ENCODE measurements at regions not wholly inside any gene's neighbourhood (a gene's known extent, or its start where the extent isn't known, plus 50 kb on each side); places are given as distances from the start of the nearest gene placed in this dataset.

DNA sequence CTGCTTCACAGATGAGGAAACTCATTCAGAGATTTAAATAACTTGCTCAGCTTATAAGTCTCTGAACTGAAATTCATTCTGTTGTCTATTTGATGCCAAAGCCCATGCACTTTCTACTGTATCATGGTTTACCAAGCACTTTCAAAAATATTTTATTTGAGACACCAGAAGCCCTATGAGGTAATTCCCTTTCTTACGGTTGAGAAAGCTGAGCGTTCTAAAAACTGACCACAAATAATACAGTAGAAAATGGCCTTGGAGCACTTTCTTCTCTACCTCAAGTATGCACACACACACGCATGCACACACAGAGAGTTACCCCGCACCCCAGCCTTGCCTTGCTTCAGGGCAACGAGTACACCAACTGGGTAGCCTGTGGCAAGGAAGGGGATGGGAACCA, 228.5 kb downstream of the RFC3 start:
- DNase-seq: no peak

DNA sequence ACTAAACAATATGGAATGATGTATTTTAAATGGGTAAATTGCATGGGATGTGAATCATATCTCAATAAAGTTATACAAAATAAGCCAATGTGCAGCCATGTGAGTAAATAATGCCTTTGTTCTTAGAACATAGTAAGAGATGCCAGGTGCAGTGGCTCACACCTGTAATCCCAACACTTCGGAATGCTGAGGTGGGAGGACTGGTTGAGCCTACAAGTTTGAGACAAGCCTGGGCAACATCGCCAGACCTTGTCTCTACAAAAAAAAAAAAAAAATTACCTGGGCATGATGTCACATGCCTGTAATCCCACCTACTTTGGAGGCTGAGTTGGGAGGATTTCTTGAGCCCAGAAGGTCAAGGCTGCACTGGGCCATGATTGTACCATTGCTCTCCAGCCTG, 230.7 kb downstream of the RFC3 start:
- DNase-seq: no peak

DNA sequence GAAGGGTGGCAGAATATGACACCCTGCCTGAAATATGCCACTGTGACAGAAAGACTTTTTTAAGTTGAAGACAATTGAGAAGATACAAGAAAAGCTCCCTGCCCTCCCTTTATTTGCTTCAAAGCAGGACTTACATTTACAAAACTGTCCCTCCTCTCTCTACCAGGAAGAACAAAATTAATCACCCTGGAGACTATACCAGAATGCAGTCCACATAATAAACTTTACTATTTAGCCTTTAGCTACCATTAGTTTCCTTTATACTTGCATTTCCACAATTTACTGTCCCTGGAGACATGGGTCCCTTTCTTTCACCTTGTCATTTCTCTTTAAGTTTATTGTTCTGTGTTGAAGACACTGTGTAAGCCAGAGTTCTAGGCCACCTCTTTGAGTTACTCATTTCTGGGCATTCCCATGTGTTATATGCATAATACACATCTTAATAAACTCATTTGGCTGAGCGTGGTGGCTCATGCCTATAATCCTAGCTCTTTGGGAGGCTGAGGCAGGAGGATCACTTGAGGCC, 238.8 kb downstream of the RFC3 start:
- DNase-seq: no peak

DNA sequence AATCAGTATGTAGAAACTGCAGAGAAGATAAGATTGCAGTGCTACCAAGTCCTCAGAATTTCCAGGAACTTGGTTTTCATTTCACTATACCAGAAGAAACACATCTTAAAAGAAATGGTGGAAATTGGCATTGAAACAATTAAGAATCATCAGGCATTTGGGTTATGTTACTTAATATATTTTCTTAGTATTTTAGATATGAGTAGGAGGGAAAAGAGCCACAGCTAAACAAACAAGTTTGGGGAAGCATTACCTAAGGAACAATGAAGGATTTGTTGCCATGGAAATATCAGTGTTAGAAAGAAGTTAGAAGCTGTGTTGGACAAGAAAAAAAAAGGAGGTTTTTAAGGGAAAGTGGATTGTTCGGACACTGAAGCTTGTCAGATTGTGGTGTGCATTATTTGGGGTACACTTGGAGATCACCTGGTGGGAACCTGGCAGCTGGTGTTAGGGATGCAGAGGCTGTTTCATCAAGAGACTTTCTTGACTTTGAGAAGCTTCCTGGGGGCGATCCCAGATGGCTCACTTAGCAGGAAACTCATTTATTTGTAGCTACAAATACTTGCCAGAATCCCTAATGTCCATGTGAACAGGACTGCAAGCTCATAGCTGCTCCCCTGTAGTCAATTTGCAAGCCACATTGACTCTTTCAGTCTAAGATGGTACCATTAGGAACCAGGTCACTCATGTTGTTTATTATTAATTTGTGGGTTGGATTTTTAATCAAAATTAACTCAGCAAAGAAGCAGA, 246.7 kb downstream of the RFC3 start:
- no peak for DNase-seq

DNA sequence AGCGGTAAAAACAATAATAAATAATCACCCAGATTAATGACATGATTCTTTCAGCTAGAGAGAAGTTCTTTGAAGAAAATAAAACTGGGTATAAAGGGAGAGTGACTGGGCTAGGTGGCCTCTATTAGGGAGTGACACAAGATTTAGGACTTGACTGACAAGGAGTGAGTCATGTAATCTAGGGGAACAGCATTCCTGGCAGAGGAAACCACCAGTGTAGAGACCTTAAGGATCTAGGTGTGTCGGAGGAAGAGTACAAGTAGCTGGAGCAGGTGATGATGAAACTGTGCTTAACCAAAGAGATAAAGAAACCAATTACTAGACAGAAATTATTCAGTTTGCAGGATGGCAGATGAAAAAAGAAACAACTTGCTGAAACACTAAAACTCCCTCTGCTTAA, 248.0 kb downstream of the RFC3 start:
- no peak for DNase-seq

DNA sequence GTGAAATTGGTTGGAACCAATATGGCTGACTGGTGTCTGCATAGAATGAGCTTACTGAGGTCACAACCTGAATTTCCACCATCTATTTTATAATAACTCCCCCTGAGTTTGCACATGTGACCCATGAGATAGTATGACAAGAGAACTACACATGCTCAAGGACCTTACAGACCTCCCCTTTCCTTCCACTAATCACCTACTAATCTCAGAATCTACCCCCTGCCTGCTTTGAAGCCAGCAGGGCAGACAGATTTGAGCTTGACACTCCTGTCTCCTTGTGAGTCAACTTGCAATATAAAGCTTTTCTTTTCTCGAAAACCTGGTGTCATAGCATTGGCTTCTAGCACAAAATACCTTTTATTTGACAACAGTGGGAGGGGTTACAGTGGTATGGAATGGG, 248.4 kb downstream of the RFC3 start:
- DNase-seq: no peak

DNA sequence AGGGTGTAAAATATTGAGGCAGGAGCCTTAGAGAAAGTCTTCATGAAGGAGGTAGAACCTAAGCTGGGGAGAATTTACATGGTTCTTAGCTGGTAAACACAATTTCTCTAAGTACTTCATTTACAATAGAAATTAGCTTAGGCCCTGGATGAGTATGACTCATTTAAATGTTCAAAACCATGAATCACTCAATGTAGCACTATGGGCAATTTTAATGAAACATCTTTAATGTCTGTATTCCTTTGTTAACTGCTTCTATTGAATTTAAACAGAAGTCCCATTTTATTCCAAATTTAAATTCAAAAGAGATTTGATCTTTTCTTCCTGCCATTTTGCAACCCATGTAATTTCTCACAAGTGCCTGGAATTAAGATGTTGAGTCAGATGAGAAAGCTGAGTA, 252.1 kb downstream of the RFC3 start:
- DNase-seq: no peak

DNA sequence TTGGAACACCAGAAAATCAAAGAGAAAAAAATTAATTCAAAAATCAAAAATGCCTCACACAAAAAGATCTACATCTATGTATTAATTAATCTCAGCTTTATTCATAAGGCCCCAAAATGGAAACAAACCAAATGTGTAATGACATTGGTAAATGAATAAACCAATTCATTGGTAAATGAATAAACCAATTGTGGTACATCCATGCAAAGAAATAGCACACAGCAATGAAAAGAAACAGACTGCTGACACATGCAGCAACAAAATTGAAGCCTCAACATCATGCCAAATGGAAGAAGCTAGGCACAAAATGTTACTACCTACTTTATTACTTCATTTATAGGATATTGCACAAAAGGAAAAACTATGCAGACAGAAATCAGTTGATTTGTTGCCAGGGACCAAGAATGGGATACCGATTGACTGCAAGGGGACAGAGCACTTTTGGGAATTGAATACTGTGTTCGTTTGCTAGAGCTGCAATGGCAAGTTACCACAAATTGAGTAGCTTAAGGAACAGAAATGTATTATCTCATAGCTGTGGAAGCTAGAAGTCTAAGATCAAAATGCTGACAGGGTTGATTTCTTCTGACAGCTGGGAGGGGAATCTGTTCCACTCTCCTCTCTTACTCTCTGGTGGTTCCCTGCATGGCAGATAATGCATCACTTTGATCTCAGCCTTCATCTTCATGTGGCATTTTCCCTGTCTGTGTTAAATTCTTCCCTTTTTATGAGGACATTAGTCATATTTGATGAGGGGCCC, 252.8 kb downstream of the RFC3 start:
- DNase-seq: no peak

DNA sequence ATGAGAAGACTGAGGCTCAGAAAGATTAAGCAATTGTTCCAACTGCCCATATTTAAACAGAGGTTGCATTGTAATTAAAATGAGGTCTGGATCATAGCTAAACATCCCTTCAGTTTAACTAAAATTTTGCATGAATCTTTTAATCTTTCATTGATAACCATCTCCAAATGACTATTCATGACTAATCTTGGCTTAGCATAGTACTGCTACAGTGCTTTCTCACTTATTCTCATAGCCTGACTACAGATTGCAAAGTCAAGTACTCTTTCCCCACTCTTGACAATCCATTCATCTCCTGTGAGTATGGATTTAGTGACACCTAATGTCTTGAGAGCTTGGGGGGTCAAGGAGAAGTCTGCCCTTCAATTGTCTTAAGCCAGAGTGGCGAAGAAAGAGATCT, 258.4 kb downstream of the RFC3 start:
- DNase-seq: no peak

DNA sequence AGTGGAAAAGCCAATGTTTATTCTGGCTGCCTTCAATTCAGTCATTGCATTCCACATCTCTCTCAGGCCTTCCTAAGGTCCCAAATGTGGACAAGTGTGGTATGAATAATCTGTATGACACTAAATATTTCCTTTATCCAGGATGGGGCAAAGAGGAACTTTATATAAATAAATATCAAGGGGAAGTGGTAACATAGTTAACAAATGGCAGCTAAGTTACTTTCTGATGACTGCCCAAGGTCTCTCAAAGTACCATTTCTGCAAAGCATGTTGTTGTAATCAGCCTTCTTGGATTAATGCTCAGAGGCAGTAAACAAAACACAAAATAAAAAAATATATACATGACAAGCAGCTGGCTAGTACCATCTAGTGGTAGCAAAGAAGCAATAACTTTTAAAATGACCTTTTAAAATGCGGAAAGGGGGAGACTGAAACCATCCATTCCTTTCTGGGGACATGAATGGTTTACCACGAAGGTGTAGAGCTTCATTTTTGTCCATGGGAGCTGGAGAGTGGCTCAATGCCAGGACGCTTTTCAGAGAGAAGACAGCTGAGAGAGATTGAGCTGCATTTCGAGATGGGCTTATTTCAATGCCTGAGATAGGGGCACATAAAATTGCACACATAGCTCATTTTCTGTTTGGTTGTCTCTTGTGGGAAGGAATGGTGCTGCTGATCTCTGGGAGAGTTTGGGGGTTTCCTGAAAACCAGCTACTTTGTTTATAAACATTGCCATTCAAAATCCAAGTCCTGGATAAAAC, 259.2 kb downstream of the RFC3 start:
- peak; percentile 62 for DNase-seq

DNA sequence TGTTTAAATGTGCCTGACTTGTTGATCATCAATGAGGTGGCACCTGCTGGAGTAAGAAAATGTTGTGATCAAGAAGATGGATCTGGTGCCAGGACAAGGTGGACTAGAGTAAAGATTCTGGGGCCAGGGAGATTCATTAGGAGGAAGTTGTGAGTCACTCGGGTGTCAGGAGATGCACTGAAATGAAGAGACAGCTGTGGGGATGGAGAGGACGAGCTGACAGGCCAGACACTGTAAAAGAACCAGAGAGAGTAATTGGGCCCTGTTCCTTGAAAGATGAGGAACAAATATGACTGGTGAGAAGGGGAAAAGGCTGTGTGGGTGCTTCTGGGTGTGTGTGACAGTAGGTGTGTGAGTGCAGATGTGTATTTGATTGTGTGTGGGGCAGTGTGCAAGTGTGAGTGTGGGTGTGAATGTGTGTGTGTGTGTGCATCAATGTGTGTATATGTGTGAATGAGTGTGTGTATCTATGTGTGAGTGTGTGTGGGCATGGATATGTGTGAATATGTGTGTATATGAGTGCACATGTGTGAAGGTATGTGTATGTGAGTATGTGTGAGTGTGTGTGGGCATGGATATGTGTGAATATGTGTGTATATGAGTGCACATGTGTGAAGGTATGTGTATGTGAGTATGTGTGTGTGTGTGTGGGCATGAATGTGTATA, 260.5 kb downstream of the RFC3 start:
- DNase-seq: no peak

DNA sequence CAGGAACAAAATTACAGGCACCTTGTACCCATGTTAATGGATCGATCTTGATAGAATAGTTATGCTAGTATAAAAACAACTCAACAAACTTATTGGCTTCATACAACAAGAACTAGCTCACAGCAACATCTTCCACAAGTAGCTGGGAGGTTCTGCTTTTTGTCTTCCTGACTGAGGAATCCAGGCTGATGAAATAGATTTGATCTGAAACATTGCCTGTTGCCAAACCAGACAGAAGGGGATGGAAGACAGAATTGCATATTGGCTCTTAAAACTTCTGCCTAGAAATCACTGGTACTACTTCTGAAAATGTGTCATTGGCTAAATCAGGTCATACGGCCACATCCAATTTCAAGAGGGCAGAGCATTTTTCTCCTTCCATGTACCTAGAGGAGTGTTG, 267.3 kb downstream of the RFC3 start:
- DNase-seq: no peak

DNA sequence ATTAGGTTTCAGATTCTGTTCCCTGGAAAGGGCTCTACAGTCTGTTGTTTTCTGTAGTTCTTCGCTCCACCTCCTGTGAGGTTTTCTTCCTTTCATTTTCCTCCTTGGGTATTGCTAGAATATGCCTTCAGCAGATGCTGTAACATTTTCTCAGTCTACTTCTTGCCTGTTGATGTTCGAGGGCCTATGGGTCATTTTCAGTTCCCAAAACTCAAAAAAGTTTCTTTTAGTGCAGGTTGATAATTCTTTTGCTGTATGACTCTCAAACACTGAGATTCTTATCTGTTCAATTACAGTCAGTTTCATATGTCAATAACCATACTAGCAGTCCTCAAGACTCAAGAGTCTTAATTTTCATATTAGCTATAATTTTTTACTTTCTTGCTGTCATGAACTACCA, 268.3 kb downstream of the RFC3 start:
- DNase-seq: no peak

DNA sequence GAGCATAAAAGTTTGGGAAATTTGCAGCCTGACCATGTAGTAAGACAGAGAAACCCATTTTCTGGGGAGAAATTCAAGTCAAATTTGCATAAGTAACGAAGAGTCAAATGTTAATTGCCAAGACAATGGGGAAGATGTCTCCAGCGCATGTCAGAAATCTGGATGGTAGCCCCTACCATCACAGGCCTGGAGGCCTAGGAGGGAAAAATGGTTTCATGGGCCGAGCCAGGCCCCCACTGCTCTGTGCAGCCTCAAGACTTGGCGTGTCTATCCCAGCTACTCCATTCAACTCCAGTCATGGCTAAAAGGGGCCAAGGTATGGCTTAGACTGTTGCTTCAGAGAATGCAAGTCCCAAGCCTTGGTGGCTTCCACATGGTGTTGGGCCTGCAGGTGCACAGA, 269.8 kb downstream of the RFC3 start:
- no peak for DNase-seq

DNA sequence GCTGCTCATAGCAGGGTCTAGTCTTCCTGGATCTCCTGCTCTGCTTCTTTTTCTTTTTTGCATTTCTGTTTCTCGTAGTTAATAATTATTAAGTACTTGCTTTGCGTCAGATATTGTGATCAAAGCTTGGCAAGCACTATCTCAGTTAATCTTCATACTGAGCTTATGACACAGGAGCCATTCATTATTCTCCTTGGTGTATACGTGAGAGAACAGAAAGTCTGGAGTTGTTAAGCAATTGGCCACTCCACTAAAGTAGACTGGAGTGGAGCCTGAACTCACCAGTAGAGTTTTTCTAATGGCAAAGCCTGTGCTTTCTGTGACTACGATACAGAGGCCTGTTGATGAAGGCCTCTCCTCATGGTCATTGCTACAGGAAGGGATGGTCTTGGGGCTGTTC, 285.9 kb downstream of the RFC3 start:
- no peak for DNase-seq

DNA sequence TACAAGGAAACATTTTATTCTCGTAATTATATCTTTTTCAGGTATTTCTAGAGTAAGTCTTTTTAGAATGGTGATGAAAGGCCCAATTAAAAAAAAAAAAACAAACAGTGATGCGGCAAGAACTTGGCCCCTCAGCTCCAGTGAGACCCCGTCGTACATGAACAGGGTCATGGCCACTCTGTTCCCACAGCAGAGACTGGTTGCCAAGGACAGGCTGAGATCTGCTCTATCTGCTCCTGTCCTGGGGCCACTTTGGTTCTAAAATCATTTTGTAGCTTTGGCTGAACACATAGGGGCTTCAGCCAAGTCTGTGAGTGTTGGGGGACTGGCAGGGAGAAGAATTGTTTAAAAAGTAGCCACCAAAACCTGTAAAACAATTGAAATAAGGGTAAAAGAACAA, 286.9 kb downstream of the RFC3 start:
- DNase-seq: no peak

DNA sequence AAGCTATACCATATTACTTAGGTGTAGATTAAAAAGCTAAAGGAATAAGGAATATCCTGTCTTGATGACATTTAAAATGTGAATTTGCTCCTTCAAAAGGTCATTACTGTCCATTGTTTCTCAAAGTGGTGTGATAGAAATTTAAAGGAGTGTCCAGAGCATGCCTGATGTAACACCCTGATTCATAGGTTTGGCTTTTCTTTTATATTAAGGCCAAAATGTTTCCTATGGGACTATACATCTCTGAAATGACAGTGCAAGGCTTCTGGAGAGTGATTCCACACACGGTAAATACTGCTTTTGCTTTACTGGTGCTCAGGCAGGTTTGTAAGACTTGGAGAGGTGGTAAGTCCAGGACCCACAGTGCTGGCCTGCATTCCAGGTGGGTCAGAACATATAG, 289.9 kb downstream of the RFC3 start:
- no peak for DNase-seq

DNA sequence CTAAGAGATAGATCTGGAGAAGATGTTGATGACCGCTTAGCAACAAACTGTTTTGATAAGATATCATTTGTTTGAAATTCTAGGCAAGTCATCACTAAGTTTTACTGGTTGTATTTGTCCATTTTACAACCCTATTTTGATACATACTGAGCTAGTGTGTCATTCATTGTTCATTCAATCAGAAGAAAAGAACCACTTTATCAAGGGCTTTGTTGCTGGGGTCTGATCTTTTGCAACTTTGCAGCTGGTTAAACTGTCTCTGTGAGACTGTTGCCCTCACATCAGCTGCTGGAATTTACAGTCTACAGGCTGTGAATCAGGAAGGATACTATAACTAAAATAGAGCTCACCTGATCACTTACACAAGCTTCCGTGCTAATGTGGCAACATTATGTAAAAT, 290.5 kb downstream of the RFC3 start:
- no peak for DNase-seq

DNA sequence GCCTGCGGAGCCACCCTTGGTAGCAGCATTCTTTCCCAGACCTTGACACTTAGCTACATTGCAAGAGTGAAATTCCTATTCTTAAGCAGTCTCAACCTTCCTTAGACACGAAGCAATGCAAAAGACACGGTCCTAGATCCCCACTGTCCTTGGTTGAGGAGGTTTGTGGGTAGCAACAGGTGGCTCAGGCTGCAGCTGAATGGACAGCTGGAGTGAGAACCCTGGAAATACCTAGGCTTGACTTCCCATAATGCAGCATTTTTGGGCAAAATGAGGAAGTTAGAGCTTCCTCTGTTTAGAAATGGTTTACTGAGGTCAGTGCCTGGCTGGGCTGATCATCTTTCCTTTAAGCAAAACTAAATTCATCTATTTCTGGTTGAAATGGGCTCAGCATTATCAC, 296.6 kb downstream of the RFC3 start:
- no peak for DNase-seq

DNA sequence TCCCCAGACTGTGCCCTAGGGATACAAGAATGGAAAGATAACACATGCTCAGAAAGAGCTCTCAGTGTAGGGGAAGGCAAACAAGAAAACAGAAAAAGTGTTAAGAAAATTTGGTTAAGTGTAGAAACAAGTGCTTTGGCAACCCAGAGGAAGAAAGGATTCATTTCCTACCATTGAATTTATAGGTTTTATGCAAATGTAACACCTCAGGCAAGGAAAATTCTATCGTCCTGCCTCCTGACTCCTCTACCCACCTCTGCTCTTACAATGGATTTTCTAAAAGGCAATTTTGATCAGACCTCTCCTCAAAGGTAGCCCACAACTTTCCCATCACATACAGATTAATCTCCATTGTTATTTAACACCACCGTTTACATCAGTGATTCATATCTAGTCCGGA, 298.7 kb downstream of the RFC3 start:
- no peak for DNase-seq

DNA sequence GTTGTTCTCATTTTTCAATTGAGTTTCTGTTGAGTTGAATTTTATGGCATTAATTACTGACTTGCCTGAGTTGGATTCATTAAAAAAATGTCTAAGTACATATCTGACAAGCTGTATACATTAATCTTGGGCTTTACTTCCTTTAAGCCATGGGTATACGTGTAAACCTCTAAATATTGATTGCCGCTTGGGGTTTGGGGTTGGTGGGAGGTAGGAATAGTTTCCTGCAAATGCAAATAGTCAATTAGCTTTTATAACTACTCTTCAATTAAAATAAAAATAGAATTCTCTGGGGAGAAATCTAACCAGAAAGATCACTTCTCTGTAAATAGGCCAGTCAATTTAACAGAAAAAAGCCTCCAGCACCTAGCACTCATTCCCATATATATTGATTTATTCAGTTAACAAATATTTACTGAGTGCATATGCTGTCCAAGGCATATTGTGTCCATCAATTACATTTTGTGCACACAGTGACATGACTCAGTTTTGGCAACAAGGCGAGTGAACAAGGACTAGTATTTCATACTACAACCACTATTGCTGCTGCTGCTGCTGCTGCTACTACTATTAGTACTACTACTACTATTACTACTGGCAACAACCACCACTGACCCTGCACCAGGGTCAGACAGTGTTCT, 306.8 kb downstream of the RFC3 start:
- DNase-seq: peak; percentile 96

DNA sequence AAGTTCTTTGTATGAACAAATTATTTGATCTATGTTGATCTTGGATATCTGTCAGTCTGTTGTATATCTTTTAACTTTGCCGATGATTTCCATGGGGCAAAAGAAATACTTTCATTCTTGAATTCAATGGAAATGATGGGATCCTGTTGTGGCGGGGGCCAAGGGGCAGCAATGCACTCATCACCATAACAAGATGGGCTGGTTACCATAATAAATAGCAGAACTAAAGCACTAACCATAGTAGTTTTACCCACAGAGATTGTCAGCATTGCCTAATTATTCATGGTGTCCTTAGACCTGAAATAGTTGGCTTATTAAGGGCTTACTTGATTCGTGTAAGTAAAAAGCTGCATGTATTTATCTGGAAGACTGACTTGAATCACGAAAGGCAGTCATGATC, 309.6 kb downstream of the RFC3 start:
- DNase-seq: no peak

DNA sequence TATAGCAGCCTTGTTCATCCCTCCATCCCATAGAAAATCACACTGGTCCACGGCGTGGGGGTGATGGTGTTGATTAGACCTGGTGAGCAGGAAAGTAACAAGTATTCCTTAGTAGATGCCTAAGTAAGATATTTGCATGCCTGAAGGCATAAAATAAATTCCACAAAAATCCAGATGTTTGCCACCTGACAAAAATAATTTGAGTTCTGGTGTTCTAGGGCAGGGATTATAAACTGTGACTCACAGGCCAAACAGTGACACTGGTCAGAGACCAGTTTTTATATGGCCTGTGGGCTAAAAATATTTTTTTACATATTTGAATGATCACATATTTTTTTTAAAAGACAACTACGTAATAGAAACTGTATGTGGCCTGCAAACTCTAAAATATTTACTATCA, 310.7 kb downstream of the RFC3 start:
- no peak for DNase-seq

Measured in NCI-H1092 treated with DMSO at 0.1 percent for 48 hours (cell line).